DMS153 treated with DMSO at 0.1 percent for 48 hours (cell line): ENCODE measurements at regions not wholly inside any gene's neighbourhood (a gene's known extent, or its start where the extent isn't known, plus 50 kb on each side); places are given as distances from the start of the nearest gene placed in this dataset.
"Not testable (repeated sequence)": the region's sequence is repeated elsewhere in the genome, so short reads cannot be mapped to it uniquely, and the experiment has no call there.

ENCODE experiments used
- DNase-seq: peaks from one replicate; lab custom pipeline; 2025; ENCODE audit not compliant: unreplicated experiment; lab: John Stamatoyannopoulos, UW

GRCh38 chr2:226300196-226300886 lies 499.3 kb downstream of the IRS1 start:
- no peak for DNase-seq

DNA sequence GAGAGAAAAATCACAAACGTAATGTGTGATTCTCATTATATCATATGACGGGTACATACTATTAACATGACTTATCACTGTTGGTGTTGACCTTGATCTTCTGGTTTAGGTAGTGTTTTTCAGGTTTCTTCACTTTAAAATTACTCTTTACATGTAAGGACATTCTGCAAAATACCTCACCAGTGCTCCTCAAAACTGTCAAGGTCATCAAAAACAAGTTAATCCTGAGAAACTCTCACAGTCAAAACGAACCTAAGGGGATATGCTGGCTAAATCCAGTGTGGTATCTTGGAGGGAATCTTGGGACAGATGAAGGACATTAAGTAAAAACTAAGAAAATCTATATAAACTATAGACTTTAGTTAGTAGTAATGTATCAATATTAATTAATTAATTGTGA lies 499.8 kb downstream of the IRS1 start:
- no peak for DNase-seq

DNA sequence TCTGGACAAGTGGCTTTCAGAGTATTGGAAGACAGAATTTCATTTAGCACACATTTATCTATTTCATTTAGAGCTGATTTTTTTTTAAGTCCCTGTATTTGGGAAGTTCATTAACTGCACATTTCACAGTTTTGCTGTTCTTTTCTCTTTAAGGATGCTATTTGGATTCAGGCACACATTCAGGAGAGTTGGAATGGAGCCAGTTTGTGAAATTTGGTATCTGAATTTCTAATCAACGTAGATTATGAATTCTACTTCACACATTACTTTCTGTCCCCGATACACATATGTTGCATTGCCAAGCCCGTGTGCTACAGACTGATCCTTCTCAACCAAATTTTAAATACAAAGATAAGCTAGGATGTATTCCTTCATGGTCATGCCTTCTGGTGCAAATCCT lies 503.9 kb downstream of the IRS1 start:
- DNase-seq: no peak

GRCh38 chr2:226295123-226295522 lies 504.5 kb downstream of the IRS1 start:
- DNase-seq: no peak

- not testable (repeated sequence) for DNase-seq
These were observed 508.3 kb downstream of the IRS1 start for GRCh38 chr2:226291281-226291680.

DNA sequence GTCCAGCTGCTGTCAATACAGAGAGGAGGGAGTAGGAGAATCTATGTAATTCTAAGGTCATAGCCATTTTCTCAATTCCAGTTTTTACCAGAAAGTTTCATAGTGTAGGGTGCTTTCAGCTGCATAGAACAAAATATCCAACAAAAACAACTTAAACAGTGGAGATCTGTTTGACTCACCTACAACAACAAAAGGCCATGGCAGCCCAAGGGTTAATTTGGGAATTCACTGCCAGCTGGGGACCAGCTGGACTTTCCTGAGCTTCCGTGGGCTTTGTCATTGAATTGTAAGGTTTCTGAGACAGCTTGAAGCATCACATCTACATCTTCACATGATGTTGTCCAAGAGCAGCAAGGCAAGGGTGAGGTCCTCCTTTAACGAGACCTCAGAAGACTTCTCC lies 512.7 kb downstream of the IRS1 start:
- no peak for DNase-seq

DNA sequence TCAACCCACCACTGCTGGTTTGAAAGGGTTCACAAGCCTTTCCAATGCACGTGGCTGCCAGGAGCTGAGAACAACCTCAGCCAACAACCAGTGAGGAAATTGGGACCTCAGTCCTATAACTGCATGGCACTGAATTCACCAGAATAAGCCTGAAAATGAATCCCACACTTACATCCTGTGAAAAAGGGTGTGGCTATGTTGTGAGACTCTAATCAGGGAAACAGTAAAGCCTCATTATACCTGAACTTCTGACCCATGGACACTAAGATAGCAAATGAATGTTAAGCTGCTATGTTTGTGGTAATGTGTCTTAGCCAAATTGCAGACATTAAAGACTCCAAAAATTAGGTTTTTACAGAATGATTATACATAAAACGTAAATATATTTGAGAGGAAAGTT lies 515.8 kb downstream of the IRS1 start:
- DNase-seq: no peak

- DNase-seq: no peak
These were observed 517.5 kb downstream of the IRS1 start for GRCh38 chr2:226282151-226282550.

DNA sequence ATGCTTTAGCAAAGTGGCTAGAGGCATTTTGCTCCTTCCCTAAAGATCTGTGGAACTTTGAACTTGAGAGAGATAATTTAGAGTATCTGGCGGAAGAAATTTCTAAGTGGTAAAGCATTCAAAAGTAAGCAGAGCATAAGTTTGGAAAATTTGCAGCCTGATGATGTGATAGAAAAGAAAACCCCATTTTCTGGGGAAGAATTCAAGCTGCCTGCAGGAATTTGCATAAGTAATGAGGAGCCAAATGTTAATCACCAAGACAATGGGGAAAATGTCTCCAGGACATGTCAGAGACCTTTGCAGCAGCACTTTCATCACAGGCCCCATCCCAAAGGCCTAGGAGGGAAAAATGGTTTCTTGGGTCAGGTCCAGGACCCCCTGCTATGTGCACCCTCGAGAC lies 519.5 kb downstream of the IRS1 start:
- not testable (repeated sequence) for DNase-seq

DNA sequence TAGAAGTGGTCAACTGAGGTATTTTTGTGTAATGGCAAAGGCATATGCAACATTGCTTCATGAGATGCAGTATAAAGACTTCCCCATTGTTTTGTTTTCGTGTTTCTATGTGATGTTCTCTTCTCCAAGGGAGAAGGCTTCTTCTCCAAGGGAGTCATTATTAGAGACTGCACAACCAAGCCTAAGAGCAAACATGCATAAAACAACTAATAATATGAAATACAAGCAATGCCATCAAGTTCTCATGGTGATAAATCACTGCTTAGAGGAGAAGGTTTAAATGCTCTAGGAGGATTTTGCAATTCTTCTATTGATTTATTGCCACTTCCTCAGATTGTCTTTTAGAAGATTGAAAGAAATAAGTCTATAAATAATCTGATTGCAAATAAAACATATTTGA lies 524.4 kb downstream of the IRS1 start:
- no peak for DNase-seq

GRCh38 chr2:226274143-226274542 lies 525.5 kb downstream of the IRS1 start:
- DNase-seq: no peak

DNA sequence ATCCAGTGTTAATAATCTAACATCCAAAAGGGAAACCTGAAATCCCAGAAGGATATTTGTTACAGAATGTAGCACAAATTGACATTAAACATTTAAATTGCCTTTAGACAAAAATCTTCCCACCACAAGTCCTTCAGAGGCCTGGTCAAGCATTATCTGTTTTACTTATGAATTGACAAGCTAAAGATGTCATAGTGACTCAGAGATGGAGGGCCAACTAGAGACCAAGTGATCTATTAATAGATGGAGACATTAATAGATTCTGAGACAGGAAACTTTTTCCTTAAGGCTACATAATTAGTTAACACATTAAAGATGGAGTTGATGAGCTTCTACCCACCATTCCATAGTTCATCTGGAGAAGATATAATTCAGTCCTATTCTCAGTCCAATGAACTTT lies 526.2 kb downstream of the IRS1 start:
- DNase-seq: no peak

- DNase-seq: no peak
These were observed 527.2 kb downstream of the IRS1 start for GRCh38 chr2:226272435-226272834.

- DNase-seq: no peak
These were observed 529.1 kb downstream of the IRS1 start for GRCh38 chr2:226270285-226271058.

- no peak for DNase-seq
These were observed 531.9 kb downstream of the IRS1 start for GRCh38 chr2:226267516-226268289.

DNA sequence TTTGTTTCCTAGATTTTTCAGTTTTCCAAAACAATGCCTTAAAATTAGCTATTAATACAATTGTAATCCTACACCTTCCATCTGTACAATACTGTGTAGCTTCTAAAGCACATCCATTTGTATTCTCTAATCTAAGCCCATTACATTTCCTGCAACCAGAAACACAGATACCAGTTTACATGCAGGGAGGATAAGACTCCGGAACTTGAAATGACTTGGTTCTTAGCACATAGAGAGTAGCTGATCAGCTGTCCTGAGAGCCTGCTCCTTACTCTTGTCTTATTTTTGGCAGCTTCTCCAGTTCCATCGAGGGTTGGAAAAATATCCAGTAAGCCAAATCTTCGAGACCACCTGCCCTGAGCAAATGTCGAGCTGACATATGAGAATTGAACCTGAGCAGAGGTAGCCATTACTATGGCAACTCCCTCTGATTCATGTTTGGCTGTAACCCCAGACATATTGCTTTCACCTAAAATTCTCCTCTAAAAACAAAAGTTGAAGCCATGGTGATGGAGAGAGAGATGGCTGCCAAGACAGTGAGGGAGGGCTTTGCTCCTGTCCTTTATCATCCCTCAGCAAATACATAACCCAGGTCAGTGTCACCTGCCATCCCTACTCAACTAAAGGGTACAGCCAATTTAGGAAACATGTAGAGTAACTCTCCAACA lies 542.8 kb downstream of the IRS1 start:
- no peak for DNase-seq

- DNase-seq: no peak
These were observed 543.4 kb downstream of the IRS1 start for GRCh38 chr2:226256237-226256636.

GRCh38 chr2:226251661-226252060 lies 548.0 kb downstream of the IRS1 start:
- no peak for DNase-seq

DNA sequence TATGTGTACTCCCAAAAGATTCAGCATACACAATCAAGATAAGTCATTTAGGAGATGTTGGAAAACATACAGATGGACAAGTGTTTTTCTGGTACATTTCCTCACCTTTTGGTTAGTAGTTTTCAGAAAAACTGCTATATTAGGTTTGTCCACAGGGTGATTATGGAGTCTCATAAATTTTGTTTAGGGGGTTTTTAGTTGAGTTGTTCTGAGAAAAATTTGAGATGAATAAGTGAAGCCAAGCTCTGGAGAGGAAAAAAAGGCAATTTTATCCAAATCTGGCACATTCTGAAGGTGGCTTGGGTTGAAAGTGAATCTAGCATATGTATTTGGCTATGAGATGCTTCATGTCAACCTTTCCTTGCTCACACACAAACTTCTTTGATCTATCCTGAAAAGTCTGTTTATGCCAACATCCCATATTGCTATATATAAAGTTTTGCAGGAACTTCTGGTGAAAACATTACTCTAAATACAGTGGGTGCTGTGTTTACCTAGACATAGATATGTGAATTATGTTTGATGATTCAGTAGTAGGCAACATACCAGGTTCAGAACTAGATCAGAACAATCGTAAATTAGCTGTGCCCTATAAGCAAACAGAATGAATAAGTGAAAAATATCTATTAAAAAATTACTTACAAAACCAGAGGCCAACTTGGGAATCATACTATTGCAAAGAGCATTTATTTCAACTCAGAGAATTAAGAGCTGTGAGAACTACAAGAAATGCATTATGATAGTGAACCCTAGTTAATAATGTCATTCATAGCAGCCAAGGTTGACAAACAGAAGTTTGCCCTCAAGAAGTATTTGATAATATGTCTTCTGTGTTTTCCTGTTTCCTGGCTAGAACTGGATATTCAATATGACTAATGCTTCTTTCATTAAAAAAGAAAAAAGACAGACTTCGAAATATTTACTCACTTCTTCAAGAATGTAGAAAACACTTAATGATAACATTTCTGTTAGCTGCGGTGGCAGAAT lies 552.0 kb downstream of the IRS1 start:
- DNase-seq: no peak

GRCh38 chr2:226234187-226234586 lies 565.4 kb downstream of the IRS1 start:
- no peak for DNase-seq
